GM19438 (cell line): ENCODE measurements at regions not wholly inside any gene's neighbourhood (a gene's known extent, or its start where the extent isn't known, plus 50 kb on each side); places are given as distances from the start of the nearest gene placed in this dataset.

Source experiments
- ATAC-seq: cut with Tn5 transposase; IDR thresholded peaks from one replicate; pipeline ENCODE4 v1.9.1; 2021; ENCODE audit warnings: low read depth; ENCODE audit not compliant: unreplicated experiment

- no peak for ATAC-seq
Observed at GRCh38 chr5:50963971-50964745, 297.7 kb downstream of the PARP8 start.

- ATAC-seq, result no peak
Observed at GRCh38 chr5:50964746-50965653, 298.6 kb downstream of the PARP8 start.

- no peak for ATAC-seq
Observed at GRCh38 chr5:50965654-50966375, 299.4 kb downstream of the PARP8 start.

GRCh38 chr5:50967009-50967562 is 300.6 kb downstream of the PARP8 start:
- ATAC-seq, result no peak

GRCh38 chr5:50967563-50968355 is 301.3 kb downstream of the PARP8 start:
- ATAC-seq, result no peak

GRCh38 chr5:50968356-50969149 is 302.1 kb downstream of the PARP8 start:
- ATAC-seq, result no peak

- no peak for ATAC-seq
Observed at GRCh38 chr5:50969151-50970031, 303.0 kb downstream of the PARP8 start.

- ATAC-seq, result no peak
Observed at GRCh38 chr5:50975840-50976239, 309.4 kb downstream of the PARP8 start.

GRCh38 chr5:50978924-50979323 is 312.5 kb downstream of the PARP8 start:
- no peak for ATAC-seq

- ATAC-seq, result no peak
Observed at GRCh38 chr5:50984640-50985039, 318.2 kb downstream of the PARP8 start.

GRCh38 chr5:50990296-50990924 is 324.0 kb downstream of the PARP8 start:
- ATAC-seq, result no peak

GRCh38 chr5:50995285-50995942 is 329.0 kb downstream of the PARP8 start:
- no peak for ATAC-seq

- no peak for ATAC-seq
Observed at GRCh38 chr5:51001227-51001923, 334.9 kb downstream of the PARP8 start.

- ATAC-seq, result no peak
Observed at GRCh38 chr5:51002368-51002767, 335.9 kb downstream of the PARP8 start.

GRCh38 chr5:51013036-51013435 is 346.6 kb downstream of the PARP8 start:
- ATAC-seq, result no peak

GRCh38 chr5:51018423-51018822 is 352.0 kb downstream of the PARP8 start:
- no peak for ATAC-seq

- ATAC-seq, result no peak
Observed at GRCh38 chr5:51024263-51024662, 357.8 kb downstream of the PARP8 start.
